ENCODE measurements at regions not wholly inside any gene's neighbourhood (a gene's known extent, or its start where the extent isn't known, plus 50 kb on each side); places are given as distances from the start of the nearest gene placed in this dataset.

DNA sequence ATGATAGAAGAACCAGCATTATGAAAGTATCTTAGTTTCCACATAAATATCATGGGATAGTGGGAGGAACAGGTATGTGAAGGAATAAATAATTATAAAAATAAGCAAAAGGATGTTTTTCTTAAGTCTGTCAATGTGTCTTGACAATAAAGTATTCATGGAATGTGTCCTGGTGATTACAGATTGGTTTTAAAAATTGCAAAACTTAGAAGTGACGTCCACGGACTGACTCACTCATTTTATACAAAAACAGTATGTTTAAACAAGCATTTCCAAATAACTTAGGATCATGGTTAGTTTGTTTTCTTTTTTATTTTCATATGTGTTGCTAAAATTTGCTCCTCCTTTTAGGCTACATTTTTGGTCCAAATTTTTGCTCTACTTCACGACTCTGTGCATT, 687.0 kb upstream of the NECTIN3 start:
- no peak for TF ChIP-seq USF1 (CRISPR knock-in tag; IDR thresholded peaks at IDR 0.05)
- TF ChIP-seq ZFPM2 (CRISPR knock-in tag; IDR thresholded peaks at IDR 0.05) = no peak
- TF ChIP-seq, protein P1, sequence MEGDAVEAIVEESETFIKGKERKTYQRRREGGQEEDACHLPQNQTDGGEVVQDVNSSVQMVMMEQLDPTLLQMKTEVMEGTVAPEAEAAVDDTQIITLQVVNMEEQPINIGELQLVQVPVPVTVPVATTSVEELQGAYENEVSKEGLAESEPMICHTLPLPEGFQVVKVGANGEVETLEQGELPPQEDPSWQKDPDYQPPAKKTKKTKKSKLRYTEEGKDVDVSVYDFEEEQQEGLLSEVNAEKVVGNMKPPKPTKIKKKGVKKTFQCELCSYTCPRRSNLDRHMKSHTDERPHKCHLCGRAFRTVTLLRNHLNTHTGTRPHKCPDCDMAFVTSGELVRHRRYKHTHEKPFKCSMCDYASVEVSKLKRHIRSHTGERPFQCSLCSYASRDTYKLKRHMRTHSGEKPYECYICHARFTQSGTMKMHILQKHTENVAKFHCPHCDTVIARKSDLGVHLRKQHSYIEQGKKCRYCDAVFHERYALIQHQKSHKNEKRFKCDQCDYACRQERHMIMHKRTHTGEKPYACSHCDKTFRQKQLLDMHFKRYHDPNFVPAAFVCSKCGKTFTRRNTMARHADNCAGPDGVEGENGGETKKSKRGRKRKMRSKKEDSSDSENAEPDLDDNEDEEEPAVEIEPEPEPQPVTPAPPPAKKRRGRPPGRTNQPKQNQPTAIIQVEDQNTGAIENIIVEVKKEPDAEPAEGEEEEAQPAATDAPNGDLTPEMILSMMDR (IDR thresholded peaks at IDR 0.05 in 2 of 3, conservative IDR thresholded peaks at IDR 0.05 in 1 of 3; ENCODE audit: insufficient read depth in 2 of 3, low read depth in 1 of 3, low read length in 3 of 3) = no peak
- TF ChIP-seq HNRNPUL1 (IDR thresholded peaks at IDR 0.05; ENCODE audit: low read length) = no peak
- TF ChIP-seq EZH2 (IDR thresholded peaks at IDR 0.05; ENCODE audit: borderline replicate concordance, low read depth, low read length) = no peak
- TF ChIP-seq ZNF24 (IDR thresholded peaks at IDR 0.05) = no peak
- no peak for TF ChIP-seq ZNF644 (tag; IDR thresholded peaks at IDR 0.05; ENCODE audit: low read depth)
- no peak for TF ChIP-seq EP300 (IDR thresholded peaks at IDR 0.05; ENCODE audit: low read length)
- TF ChIP-seq POLR2AphosphoS5 (IDR thresholded peaks at IDR 0.05; ENCODE audit: control insufficient read depth, insufficient read depth, low read depth, low read length) = no peak
- no peak for TF ChIP-seq BRF1 (IDR thresholded peaks at IDR 0.05; ENCODE audit: borderline replicate concordance, extremely low read depth, insufficient read length)

All from K562 (cell line).